ENCODE measurements at regions not wholly inside any gene's neighbourhood (a gene's known extent, or its start where the extent isn't known, plus 50 kb on each side); places are given as distances from the start of the nearest gene placed in this dataset.

DNA sequence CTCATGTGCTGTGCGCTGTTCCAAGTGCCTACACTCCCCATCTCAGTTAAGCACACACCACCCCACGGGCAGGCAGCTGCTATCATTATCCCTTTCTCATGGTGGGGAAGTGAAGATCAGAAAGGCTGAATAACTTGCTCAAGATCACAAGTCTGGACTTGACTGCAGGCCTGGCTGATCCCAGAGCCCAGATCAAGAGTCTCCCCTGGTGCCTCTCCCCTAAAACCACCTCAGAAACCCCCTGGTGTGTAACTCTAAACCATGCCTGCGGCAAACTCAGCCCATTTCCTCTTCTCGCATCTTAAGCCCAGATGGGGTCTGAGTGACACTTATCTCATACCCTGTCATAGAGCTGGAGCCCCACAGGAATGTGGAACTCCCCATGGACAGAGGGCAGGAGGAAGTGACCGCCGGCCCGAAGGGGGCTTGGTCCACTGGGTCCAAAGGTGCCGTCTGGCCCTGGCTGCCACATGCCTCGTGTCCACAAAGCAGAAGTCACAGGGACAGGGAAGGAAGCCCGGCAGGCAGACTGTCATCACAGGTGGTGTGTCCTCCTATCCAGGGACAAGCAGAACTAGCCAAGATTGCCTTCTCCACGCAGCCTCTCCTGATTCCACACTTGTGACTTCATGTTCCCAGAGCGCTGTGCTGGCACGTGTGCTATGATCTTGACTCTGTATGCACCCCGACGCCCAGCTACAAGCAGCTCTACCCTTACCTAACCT, 92.1 kb downstream of the SYF2 start (continued):
- TF ChIP-seq ZNF788 (CRISPR knock-in tag; IDR thresholded peaks at IDR 0.05; ENCODE audit: borderline replicate concordance) (no peak; the same call in 1 of the 2 replicates), ZFX (CRISPR knock-in tag; IDR thresholded peaks at IDR 0.05; ENCODE audit: low read depth) (peak; percentile 76), ZNF318 (CRISPR knock-in tag; IDR thresholded peaks at IDR 0.05) (0 out of 2 replicates have a peak, but pooled peaks have one; percentile 31), ZBTB44 (CRISPR knock-in tag; IDR thresholded peaks at IDR 0.05) (no peak), TARDBP (CRISPR knock-in tag; IDR thresholded peaks at IDR 0.05) (no peak), GLMP (CRISPR knock-in tag; IDR thresholded peaks at IDR 0.05; ENCODE audit: borderline replicate concordance) (no peak), HIC2 (CRISPR knock-in tag; IDR thresholded peaks at IDR 0.05; ENCODE audit: low read depth) (peak; percentile 63; the same call in 1 of the 2 replicates), ZNF333 (CRISPR knock-in tag; IDR thresholded peaks at IDR 0.05; ENCODE audit: borderline replicate concordance) (no peak), DBP (CRISPR knock-in tag; IDR thresholded peaks at IDR 0.05; ENCODE audit: not compliant biosample characterization) (no peak)
- TF ChIP-seq, protein P1, sequence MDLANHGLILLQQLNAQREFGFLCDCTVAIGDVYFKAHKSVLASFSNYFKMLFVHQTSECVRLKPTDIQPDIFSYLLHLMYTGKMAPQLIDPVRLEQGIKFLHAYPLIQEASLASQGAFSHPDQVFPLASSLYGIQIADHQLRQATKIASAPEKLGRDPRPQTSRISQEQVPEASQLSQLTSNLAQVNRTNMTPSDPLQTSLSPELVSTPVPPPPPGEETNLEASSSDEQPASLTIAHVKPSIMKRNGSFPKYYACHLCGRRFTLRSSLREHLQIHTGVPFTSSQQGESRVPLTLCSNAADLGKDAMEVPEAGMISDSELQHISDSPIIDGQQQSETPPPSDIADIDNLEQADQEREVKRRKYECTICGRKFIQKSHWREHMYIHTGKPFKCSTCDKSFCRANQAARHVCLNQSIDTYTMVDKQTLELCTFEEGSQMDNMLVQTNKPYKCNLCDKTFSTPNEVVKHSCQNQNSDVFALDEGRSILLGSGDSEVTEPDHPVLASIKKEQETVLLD (CRISPR knock-in tag; IDR thresholded peaks at IDR 0.05; ENCODE audit: low read depth): 0 out of 2 replicates have a peak, but pooled peaks have one; percentile 22

All from HepG2 (cell line).